ENCODE measurements at regions not wholly inside any gene's neighbourhood (a gene's known extent, or its start where the extent isn't known, plus 50 kb on each side); places are given as distances from the start of the nearest gene placed in this dataset.

- TF ChIP-seq CTCF (IDR thresholded peaks at IDR 0.05) (no peak), POLR2A (IDR thresholded peaks at IDR 0.05) (no peak)
- intact Hi-C loops (cut with DNase I; ENCODE audit: low total_unique reads) = no loop called here
- 88 to 92% methylated on average over 1 of the region's 1 CpG for WGBS, 2 donors
- DNase-seq (ENCODE audit: low spot score in 2 of 2) = no peak
- H3K4me3 ChIP-seq (ENCODE audit: low read depth, poor library complexity, severe bottlenecking) = no peak overlapping the region
Measured at GRCh38 chr3:153032891-153033290, 129.1 kb upstream of the RAP2B start.

- DNase-seq (ENCODE audit: low spot score in 2 of 2) = no peak
- H3K4me3 ChIP-seq (ENCODE audit: low read depth, poor library complexity, severe bottlenecking) = no peak overlapping the region
- TF ChIP-seq CTCF (IDR thresholded peaks at IDR 0.05) (no peak), POLR2A (IDR thresholded peaks at IDR 0.05) (no peak)
- WGBS, 2 donors = 86 to 89% methylated on average over 2 of the region's 2 CpGs
- intact Hi-C loops (cut with DNase I; ENCODE audit: low total_unique reads) = no loop called here
Measured at GRCh38 chr3:153036846-153037245, 125.2 kb upstream of the RAP2B start.

GRCh38 chr3:153038367-153038766 lies 123.7 kb upstream of the RAP2B start:
- TF ChIP-seq POLR2A (IDR thresholded peaks at IDR 0.05) (no peak), CTCF (IDR thresholded peaks at IDR 0.05) (no peak)
- intact Hi-C loops (cut with DNase I; ENCODE audit: low total_unique reads) = no loop called here
- DNase-seq (ENCODE audit: low spot score in 2 of 2) = no peak
- 85 to 91% methylated on average over 5 of the region's 5 CpGs for WGBS, 2 donors
- H3K4me3 ChIP-seq (ENCODE audit: low read depth, poor library complexity, severe bottlenecking) = no peak overlapping the region

GRCh38 chr3:153038779-153039178 lies 123.2 kb upstream of the RAP2B start:
- WGBS, 2 donors = 28 to 59% methylated on average over 9 of the region's 9 CpGs
- H3K4me3 ChIP-seq (ENCODE audit: low read depth, poor library complexity, severe bottlenecking) = no peak overlapping the region
- intact Hi-C loops (cut with DNase I; ENCODE audit: low total_unique reads) = no loop called here
- TF ChIP-seq POLR2A (IDR thresholded peaks at IDR 0.05) = no peak
- TF ChIP-seq CTCF (IDR thresholded peaks at IDR 0.05) = no peak
- DNase-seq (ENCODE audit: low spot score in 2 of 2) = no peak

- intact Hi-C loops (cut with DNase I; ENCODE audit: low total_unique reads) = loop anchor here (10.0 kb wide), 1 partner anchor 554 kb away; no protein-coding TSS in a partner anchor
- WGBS, 2 donors = 85 to 92% methylated on average over 2 of the region's 2 CpGs
Measured at GRCh38 chr3:153041181-153041580, 120.8 kb upstream of the RAP2B start.

More at GRCh38 chr3:153041181-153041580, 120.8 kb upstream of the RAP2B start:
- no peak for TF ChIP-seq CTCF (IDR thresholded peaks at IDR 0.05)
- no peak for TF ChIP-seq POLR2A (IDR thresholded peaks at IDR 0.05)
- H3K4me3 ChIP-seq (ENCODE audit: low read depth, poor library complexity, severe bottlenecking) = no peak overlapping the region
- DNase-seq (ENCODE audit: low spot score in 2 of 2) = no peak

Data from lower leg skin (tissue), 4 donors.